OCI-LY3 (cell line): ENCODE measurements at regions not wholly inside any gene's neighbourhood (a gene's known extent, or its start where the extent isn't known, plus 50 kb on each side); places are given as distances from the start of the nearest gene placed in this dataset.

ENCODE experiments used
- CTCF ChIP-seq: fragments of 200-600, 300-600 bp; sonication (generic); IDR thresholded peaks from 2 replicates; pipeline ENCODE4 v1.5.1; 2014; ENCODE audit warnings: antibody characterized with exemption, low read length, low read depth
- EZH2phosphoT487 ChIP-seq: fragments of 200-600 bp; shearing (Covaris generic); IDR thresholded peaks from 2 replicates; pipeline ENCODE4 v1.6.1; 2018; ENCODE audit warnings: antibody characterized with exemption, mixed run types, low read depth

GRCh38 chr6:18328540-18328939 lies 58.6 kb upstream of the RNF144B start:
- TF ChIP-seq CTCF (no peak), EZH2phosphoT487 (no peak)
